Epidermal melanocyte (primary cell): ENCODE measurements at regions not wholly inside any gene's neighbourhood (a gene's known extent, or its start where the extent isn't known, plus 50 kb on each side); places are given as distances from the start of the nearest gene placed in this dataset.
"Not testable (repeated sequence)": the region's sequence is repeated elsewhere in the genome, so short reads cannot be mapped to it uniquely, and the experiment has no call there.

ENCODE experiments used
- DNase-seq: peaks from one replicate; pipeline ENCODE4 v3.0.0; 2011; ENCODE audit warnings: low spot score; ENCODE audit not compliant: insufficient read length

GRCh38 chr21:7916329-7917303 is 2604.8 kb upstream of the TPTE start:
- no peak for DNase-seq

DNA sequence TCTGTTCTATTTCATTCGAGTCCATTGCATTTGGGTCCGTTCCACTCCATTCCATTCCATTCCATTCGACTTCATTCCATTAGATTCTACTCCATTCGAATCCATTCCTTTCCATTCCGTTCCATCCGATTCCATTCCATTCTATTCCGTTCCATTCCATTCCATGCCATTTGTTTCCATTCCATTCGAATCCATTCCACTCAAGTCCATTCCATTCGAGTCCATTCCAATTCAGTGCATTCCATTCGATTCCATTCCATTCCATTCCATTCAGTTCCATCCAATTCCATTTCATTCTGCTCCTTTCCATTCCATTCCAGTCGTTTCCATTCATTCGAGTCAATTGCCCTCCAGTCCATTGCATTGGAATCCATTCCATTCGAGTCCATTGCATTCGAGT is 2603.7 kb upstream of the TPTE start:
- DNase-seq, result no peak

DNA sequence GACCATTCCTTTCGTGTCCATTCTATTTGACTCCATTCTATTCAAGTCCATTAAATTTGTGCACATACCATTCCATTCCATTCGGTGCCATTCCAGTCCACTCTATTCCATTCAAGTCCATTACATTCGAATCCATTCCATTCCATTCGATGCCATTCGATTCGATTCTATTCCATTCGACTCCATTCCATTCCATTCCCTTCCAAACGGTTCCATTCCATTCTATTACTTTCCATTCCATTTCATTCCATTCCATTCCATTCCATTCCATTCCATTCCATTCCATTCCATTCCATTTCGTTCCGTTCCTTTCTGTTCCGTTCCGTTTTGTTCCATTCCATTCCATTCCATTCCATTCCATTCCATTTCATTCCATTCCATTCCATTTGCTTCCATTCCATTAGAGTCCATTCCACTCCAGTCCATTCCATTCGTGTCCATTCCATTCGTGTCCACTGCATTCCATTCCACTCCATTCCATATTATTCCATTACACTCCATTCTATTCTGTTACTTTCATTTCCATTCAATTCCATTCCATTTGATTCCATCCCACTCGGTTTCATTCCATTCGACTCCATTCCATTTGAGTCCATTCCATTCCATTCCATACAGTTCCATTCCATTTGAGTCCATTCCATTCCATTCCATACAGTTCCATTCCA is 2595.3 kb upstream of the TPTE start:
- DNase-seq, result not testable (repeated sequence)

DNA sequence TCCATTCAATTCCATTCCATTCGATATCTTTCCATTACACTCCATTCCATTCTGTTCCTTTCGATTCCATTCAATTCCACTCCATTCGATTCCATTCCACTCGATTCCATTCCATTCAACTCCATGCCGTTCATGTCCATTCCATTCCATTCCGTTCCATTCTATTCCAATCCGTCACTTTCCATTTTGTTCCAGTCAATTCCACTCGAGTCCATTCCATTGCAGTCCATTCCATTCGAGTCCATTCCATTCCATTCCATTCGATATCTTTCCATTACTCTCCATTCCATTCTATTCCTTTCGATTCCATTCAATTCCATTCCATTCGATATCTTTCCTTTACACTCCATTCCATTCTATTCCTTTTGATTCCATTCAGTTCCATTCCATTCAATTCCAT is 2592.9 kb upstream of the TPTE start:
- DNase-seq, result not testable (repeated sequence)

DNA sequence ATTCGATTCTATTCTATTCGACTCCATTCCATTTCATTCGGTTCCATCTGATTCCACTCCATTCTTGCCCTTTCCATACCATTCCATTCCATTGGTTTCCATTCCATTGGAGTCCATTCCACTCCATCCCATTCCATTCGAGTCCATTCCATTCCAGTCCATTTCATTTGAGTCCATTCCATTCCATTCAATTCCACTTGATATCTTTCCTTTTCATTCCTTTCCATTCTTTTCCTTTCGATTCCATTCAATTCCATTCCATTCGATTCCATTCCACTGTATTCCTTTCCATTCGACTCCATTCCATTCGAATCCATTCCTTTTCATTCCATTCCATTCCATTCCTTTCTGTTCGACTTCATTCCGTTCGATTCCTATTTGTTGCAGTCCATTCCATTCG is 2591.8 kb upstream of the TPTE start:
- not testable (repeated sequence) for DNase-seq

DNA sequence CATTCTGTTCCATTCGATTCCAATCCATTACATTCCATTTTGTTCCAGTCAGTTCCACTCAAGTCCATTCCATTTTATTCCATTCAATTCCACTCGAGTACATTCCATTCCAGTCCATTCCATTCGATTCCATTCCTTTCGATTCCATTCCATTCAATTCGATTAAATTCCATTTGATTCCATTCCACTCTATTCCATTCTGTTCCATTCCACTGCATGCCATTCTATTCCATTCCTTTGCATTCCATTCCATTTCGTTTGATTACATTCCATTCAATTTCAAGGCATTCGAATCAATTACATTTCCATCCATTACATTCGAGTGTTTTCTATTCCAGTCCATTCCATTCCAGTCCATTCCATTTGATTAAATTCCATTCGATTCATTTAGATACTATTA is 2590.9 kb upstream of the TPTE start:
- DNase-seq, result not testable (repeated sequence)

GRCh38 chr21:7932113-7932512 is 2589.3 kb upstream of the TPTE start:
- DNase-seq, result not testable (repeated sequence)

DNA sequence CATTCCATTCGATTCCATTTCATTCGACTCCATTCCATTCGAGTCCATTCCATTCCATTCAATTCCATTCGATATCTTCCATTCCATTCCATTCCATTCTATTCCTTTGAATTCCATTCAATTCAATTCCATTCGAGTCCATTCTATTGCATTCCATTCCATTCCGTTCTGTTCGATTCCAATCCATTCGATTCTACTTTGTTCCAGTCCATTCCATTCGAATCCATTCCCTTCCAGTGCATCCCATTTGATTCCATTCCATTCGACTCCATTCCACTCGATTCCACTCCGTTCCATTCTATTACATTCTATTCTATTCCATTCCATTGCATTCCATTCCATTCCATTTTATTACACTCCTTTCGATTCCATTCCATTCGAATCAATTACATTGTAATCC is 2588.5 kb upstream of the TPTE start:
- not testable (repeated sequence) for DNase-seq

DNA sequence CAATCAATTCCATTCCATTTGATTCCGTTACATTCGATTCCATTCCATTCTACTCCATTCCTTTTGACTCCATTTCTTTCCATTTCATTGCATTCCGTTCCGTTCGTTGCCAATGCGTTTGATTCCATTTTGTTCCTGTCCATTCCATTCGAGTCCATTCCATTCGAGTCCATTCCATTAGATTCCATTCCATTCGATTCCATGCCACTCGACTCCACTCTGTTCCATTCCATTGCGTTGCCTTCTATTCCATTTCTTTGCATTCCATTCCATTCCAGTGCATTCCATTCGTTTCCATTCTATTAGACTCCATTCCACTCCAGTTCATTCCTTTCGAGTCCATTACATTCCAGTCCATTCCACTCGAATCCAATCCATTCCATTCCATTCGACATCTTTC is 2587.5 kb upstream of the TPTE start:
- DNase-seq, result no peak

GRCh38 chr21:7937297-7937696 is 2584.1 kb upstream of the TPTE start:
- not testable (repeated sequence) for DNase-seq

DNA sequence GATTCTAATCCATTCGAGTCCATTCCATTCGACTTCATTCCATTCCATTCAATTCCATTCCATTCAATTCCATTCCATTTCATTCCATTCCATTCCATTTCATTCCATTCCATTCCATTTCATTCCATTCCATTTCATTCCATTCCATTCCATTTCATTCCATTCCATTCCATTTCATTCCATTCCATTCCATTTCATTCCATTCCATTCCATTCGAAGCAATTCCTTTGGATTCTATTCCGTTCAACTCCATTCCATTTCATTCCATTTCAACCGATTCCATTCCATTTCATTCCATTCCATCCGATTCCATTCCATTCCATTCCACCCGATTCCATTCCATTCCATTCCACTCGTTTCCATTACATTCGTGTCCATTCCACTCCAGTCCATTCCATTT is 2583.2 kb upstream of the TPTE start:
- not testable (repeated sequence) for DNase-seq

- DNase-seq, result not testable (repeated sequence)
These were observed 2580.0 kb upstream of the TPTE start for GRCh38 chr21:7941432-7941831.

GRCh38 chr21:7942219-7942618 is 2579.2 kb upstream of the TPTE start:
- DNase-seq, result not testable (repeated sequence)

DNA sequence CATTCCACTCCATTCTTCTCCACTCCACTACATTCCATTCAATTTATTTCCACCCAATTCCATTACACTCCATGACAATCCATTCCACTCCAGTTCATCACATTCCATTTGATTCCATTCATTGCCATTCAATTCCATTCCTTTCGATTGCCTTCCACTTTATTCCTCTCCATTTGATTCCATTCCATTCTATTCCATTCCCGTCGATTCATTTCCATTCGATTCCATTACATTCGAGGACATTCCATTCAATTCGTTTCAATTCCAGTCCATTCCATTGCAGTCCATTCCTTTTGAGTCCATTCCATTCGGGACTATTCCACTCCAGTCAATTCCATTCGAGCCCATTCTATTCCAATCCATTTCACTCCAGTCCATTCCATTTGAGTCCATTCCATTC is 2577.8 kb upstream of the TPTE start:
- DNase-seq, result not testable (repeated sequence)

DNA sequence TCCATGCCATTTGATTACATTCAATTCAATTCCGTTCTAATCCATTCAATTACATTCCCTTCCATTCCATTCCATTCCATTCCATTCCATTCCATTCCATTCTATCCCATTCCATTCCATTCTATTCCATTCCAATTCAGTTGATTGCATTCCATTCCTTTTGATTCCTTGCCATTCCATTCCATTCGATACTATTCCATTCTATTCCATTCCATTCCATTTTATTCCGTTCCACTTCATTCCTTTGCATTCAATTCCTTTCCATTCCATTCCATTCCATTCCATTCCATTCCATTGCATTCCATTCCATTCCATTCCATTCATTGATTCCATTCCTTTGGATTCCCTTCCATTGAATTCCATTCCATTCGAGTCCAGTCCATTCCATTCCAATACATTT is 2574.0 kb upstream of the TPTE start:
- DNase-seq, result no peak

- DNase-seq, result not testable (repeated sequence)
These were observed 2572.7 kb upstream of the TPTE start for GRCh38 chr21:7948727-7949126.

- DNase-seq, result not testable (repeated sequence)
These were observed 2571.5 kb upstream of the TPTE start for GRCh38 chr21:7949882-7950281.

- DNase-seq, result peak; percentile 1
These were observed 2569.4 kb upstream of the TPTE start for GRCh38 chr21:7951854-7952519.

GRCh38 chr21:7952648-7953047 is 2568.7 kb upstream of the TPTE start:
- no peak for DNase-seq

GRCh38 chr21:7953058-7953457 is 2568.3 kb upstream of the TPTE start:
- DNase-seq, result no peak

DNA sequence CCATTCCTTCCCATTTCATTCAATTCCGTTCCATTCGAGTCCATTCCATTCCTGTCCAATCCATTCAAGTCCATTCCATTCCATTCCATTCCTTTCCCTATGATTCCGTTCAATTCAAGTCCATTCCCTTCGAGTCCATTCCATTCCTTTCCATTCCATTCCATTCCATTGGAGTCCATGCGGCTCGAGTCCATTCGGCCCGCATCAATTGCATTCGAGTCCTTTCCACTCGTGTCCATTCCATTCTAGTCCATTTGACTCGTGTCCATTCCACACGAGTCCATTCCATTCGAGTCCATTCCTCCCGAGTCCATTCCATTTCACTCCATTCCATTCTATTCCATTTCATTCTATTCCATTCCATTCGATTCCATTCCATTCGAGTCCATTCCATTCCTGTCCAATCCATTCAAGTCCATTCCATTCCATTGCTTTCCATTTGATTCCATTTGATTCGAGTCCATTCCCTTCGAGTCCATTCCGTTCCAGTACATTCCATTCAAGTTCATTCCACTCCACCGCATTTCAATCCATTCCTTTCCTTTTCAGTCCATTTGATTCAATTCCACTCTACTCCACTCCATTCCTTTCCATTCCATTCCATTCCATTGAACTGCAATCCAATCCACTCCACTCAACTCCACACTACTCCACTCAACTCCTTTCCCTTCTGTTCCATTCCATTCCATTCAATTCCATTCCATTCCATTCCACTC is 2565.9 kb upstream of the TPTE start:
- not testable (repeated sequence) for DNase-seq
